ENCODE measurements at regions not wholly inside any gene's neighbourhood (a gene's known extent, or its start where the extent isn't known, plus 50 kb on each side); places are given as distances from the start of the nearest gene placed in this dataset.

DNA sequence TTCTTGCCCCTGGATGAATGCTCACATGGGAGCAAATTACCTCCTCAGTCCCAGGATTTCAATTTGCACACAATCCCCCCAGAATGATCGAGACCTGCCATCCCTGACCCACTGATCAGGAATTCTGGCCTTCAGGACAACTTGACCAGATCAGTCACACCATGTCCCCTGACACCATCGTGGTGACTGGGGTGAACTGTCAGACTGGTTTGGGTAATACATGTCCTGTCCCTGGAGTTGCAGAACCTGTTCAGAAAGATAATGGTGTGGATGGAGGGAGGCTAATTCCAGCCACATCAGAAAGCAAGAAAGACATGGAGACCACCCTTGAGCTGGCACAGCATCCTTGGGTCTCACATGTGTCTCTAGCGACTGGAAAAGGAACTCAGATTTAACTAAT lies 57.9 kb upstream of the TOP3B start:
- Mint-ChIP-seq H3K4me3 (ENCODE audit: unreplicated experiment) (no peak overlapping the region), H3K36me3 (ENCODE audit: insufficient read depth, unreplicated experiment) (no peaks in the 10 kb centered on the region), H3K27ac (ENCODE audit: low read depth, unreplicated experiment) (no peak overlapping the region), H3K9me3 (ENCODE audit: unreplicated experiment) (no peaks in the 10 kb centered on the region), H3K4me1 (ENCODE audit: insufficient read depth, unreplicated experiment) (no peaks in the 10 kb centered on the region), H3K27me3 (ENCODE audit: insufficient read depth, unreplicated experiment) (peaks cover 35% of the 10 kb centered on the region)
- TF ChIP-seq, protein P1, sequence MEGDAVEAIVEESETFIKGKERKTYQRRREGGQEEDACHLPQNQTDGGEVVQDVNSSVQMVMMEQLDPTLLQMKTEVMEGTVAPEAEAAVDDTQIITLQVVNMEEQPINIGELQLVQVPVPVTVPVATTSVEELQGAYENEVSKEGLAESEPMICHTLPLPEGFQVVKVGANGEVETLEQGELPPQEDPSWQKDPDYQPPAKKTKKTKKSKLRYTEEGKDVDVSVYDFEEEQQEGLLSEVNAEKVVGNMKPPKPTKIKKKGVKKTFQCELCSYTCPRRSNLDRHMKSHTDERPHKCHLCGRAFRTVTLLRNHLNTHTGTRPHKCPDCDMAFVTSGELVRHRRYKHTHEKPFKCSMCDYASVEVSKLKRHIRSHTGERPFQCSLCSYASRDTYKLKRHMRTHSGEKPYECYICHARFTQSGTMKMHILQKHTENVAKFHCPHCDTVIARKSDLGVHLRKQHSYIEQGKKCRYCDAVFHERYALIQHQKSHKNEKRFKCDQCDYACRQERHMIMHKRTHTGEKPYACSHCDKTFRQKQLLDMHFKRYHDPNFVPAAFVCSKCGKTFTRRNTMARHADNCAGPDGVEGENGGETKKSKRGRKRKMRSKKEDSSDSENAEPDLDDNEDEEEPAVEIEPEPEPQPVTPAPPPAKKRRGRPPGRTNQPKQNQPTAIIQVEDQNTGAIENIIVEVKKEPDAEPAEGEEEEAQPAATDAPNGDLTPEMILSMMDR (IDR thresholded peaks at IDR 0.05; ENCODE audit: unreplicated experiment): no peak
- ChIA-PET POLR2A (no interaction called here), CTCF (no interaction called here)
- no peak for DNase-seq (ENCODE audit: unreplicated experiment)
- intact Hi-C loops (cut with micrococcal nuclease): loop anchor here (10.0 kb wide), 1 partner anchor 326 kb away; no protein-coding TSS in a partner anchor
- BruUV-seq (replicated peaks): no TSS peak

DNA sequence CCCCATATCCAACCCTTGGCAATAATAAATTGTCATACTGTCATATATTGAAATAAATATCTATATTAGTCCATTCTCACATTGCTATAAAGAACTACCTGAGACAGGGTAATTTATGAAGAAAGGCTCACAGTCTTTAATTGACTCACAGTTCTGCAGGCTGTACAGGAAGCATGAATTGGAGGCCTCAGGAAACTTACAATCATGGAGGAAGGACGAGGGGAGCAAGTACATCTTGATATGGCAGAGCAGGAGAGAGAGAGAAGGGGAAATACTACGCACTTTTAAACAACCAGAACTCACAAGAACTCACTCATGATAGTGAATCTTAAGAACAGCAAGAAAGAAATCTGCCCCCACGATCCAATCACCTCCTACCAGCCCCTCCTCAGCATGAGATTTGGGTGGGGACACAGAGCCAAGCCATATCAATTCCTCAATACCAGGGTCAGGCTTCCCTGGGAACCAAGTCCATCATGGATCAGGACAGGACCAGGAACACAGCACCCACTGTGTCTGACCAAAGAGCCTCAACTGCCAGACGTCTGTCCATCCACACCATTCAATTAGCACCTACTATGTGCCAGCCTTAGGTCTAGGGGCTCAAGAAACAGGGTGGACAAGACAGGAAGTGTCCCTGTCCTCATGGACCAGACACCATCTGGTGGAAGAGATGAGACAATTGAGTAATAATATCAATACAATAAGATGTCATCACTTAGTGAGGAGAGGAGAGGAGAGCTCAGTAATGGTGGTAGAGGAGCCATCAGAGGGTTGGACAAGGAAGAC lies 56.9 kb upstream of the TOP3B start:
- Mint-ChIP-seq H3K27ac (ENCODE audit: low read depth, unreplicated experiment) (no peak overlapping the region), H3K4me3 (ENCODE audit: unreplicated experiment) (no peak overlapping the region), H3K27me3 (ENCODE audit: insufficient read depth, unreplicated experiment) (peaks cover 45% of the 10 kb centered on the region), H3K9me3 (ENCODE audit: unreplicated experiment) (no peaks in the 10 kb centered on the region), H3K36me3 (ENCODE audit: insufficient read depth, unreplicated experiment) (no peaks in the 10 kb centered on the region), H3K4me1 (ENCODE audit: insufficient read depth, unreplicated experiment) (no peaks in the 10 kb centered on the region)
- ChIA-PET CTCF (no interaction called here), POLR2A (no interaction called here)
- no peak for DNase-seq (ENCODE audit: unreplicated experiment)
- intact Hi-C loops (cut with micrococcal nuclease): loop anchor here (10.0 kb wide), 1 partner anchor 325 kb away; no protein-coding TSS in a partner anchor
- TF ChIP-seq, protein P1 (IDR thresholded peaks at IDR 0.05; ENCODE audit: unreplicated experiment): no peak
- no TSS peak for BruUV-seq (replicated peaks)

DNA sequence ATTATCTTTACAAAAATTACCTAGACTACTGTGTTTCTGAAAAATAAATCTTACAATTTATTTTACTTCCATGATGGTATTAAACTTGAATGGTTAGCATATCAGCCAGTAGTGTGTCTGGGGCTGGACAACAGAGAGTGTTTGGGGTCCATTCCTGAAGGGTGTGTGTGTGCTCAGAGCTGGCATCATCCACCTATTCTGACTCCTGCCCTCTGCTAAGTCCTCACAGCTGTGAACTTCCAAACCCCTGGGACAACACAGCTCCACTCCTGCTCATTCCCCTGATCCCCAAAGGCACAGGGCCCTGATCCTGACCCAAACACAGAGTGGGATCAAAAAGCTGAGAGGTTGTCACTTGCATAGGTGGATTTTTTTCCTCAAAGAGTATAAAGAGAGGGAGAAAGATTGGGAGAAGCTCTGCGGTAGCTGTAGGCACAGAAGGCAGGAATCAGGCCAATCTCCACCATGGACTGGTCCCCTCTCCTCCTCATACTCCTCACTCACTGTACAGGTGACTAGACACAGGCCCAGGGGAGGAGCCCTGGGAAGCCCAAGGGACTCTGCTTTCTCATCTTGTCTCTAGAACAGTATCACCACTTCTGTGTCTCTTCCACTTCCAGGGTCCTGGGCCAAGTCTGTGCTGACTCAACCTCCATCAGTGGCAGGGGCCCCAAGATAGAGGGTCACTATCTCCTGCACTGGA lies 55.7 kb upstream of the TOP3B start:
- no TSS peak for BruUV-seq (replicated peaks)
- Mint-ChIP-seq H3K27me3 (ENCODE audit: insufficient read depth, unreplicated experiment) (peaks cover 57% of the 10 kb centered on the region), H3K4me3 (ENCODE audit: unreplicated experiment) (no peak overlapping the region), H3K4me1 (ENCODE audit: insufficient read depth, unreplicated experiment) (no peaks in the 10 kb centered on the region), H3K36me3 (ENCODE audit: insufficient read depth, unreplicated experiment) (no peaks in the 10 kb centered on the region), H3K27ac (ENCODE audit: low read depth, unreplicated experiment) (no peak overlapping the region), H3K9me3 (ENCODE audit: unreplicated experiment) (no peaks in the 10 kb centered on the region)
- DNase-seq (ENCODE audit: unreplicated experiment): no peak
- ChIA-PET CTCF (interaction anchor here (0.6 kb wide), 1 partner anchor 22 kb away, joined by 3 read pairs; no protein-coding TSS in a partner anchor), POLR2A (no interaction called here)
- intact Hi-C loops (cut with micrococcal nuclease): no loop called here
- TF ChIP-seq, protein P1 (IDR thresholded peaks at IDR 0.05; ENCODE audit: unreplicated experiment): no peak

GRCh38 chr22:22037740-22038139 lies 55.2 kb upstream of the TOP3B start:
- CTCF ChIA-PET: interaction anchor here (0.6 kb wide), 1 partner anchor 421 kb away, joined by 3 read pairs; no protein-coding TSS in a partner anchor
- POLR2A ChIA-PET: interaction anchor here (0.6 kb wide), 1 partner anchor 84 kb away, joined by 3 read pairs; no protein-coding TSS in a partner anchor
- DNase-seq (ENCODE audit: unreplicated experiment): no peak
- BruUV-seq (replicated peaks): no TSS peak
- no peaks in the 10 kb centered on the region for H3K4me1 Mint-ChIP-seq (ENCODE audit: insufficient read depth, unreplicated experiment)
- H3K27me3 Mint-ChIP-seq (ENCODE audit: insufficient read depth, unreplicated experiment): peaks cover 62% of the 10 kb centered on the region
- intact Hi-C loops (cut with micrococcal nuclease): no loop called here
- no peaks in the 10 kb centered on the region for H3K36me3 Mint-ChIP-seq (ENCODE audit: insufficient read depth, unreplicated experiment)
- no peaks in the 10 kb centered on the region for H3K9me3 Mint-ChIP-seq (ENCODE audit: unreplicated experiment)
- no peak overlapping the region for H3K27ac Mint-ChIP-seq (ENCODE audit: low read depth, unreplicated experiment)
- no peak overlapping the region for H3K4me3 Mint-ChIP-seq (ENCODE audit: unreplicated experiment)
- TF ChIP-seq, protein P1 (IDR thresholded peaks at IDR 0.05; ENCODE audit: unreplicated experiment): no peak

Data from MCF 10A (cell line).